ENCODE measurements at regions not wholly inside any gene's neighbourhood (a gene's known extent, or its start where the extent isn't known, plus 50 kb on each side); places are given as distances from the start of the nearest gene placed in this dataset.

DNA sequence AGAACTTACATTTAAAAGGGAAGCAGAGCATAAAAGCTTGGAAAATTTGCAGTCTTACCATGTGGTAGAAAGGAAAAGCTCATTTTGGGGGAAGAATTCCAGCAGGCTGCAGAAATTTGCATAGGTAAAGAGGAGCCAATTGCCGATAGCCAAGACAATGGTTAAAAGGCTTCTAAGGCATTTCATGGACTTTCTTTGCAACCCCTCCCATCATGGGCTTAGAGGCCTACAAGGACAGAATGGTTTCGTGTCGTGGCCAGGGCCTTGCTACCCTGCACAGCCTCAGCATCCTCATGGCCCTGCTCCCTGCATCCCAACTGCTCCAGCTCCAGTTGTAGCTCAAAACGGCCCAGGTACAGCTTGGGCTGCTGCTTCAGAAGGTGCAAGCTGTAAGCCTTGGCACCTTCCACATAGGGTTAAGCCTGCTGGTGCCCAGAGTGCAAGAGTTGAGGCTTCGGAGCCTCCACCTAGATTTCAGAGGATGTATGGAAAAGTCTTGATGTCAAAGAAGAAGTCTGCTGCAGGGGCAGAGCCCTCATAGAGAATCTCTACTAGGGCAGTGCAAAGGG is 420.3 kb downstream of the PCDH17 start:
- Histone ChIP-seq H3K4ac (ENCODE audit: low read depth, low read length) (no peak overlapping the region), H4K91ac (ENCODE audit: insufficient read length, low read depth, low read length) (no peak overlapping the region), H4K20me1 (ENCODE audit: control insufficient read depth, insufficient read depth, insufficient read length) (no peaks in the 10 kb centered on the region), H3T11ph (ENCODE audit: low read length) (no peak overlapping the region), H2BK12ac (ENCODE audit: insufficient read length, low read depth, low read length) (no peak overlapping the region), H3K23ac (ENCODE audit: insufficient read length, low read depth, low read length) (no peak overlapping the region), H3K9ac (ENCODE audit: extremely low read depth, insufficient read length, low read length) (no peak overlapping the region), H2BK120ac (ENCODE audit: low read depth, low read length, poor library complexity, severe bottlenecking) (no peak overlapping the region), H2BK5ac (ENCODE audit: insufficient read length, low read length) (no peak overlapping the region), H3K23me2 (ENCODE audit: insufficient read length, low read depth, low read length, poor library complexity, severe bottlenecking) (no peaks in the 10 kb centered on the region), H2BK20ac (ENCODE audit: low read depth, low read length, poor library complexity, severe bottlenecking) (no peak overlapping the region), H2AK5ac (ENCODE audit: insufficient read length, low read length) (no peak overlapping the region), H3K4me2 (ENCODE audit: insufficient read depth, insufficient read length, low read length) (no peak overlapping the region), H4K8ac (replicated peaks; ENCODE audit: insufficient read length, low read depth, low read length) (no peak overlapping the region), H3K79me1 (ENCODE audit: insufficient read depth, low read depth, low read length, poor library complexity, severe bottlenecking) (no peaks in the 10 kb centered on the region), H2AFZ (ENCODE audit: low read length) (no peak overlapping the region), H2BK15ac (ENCODE audit: low read depth, low read length) (no peak overlapping the region), H3K27ac (ENCODE audit: insufficient read length, low read depth, low read length) (no peak overlapping the region), H3K56ac (ENCODE audit: insufficient read length, low read depth, low read length) (no peak overlapping the region), H3K79me2 (ENCODE audit: insufficient read depth, low read length) (no peaks in the 10 kb centered on the region), H3K27me3 (ENCODE audit: insufficient read depth, low read length) (no peaks in the 10 kb centered on the region), H3K18ac (ENCODE audit: insufficient read length, low read depth, low read length) (no peak overlapping the region), H3K4me1 (ENCODE audit: insufficient read depth, low read length) (peaks cover 2% of the 10 kb centered on the region; the same call in 1 of the 2 replicates), H4K5ac (ENCODE audit: insufficient read length, low read depth, low read length) (no peak overlapping the region), H3K9me3 (ENCODE audit: control insufficient read depth, low read depth, low read length) (no peaks in the 10 kb centered on the region), H3K14ac (ENCODE audit: insufficient read depth, low read length) (no peak overlapping the region)
- Mint-ChIP-seq H3K9me3 (no peaks in the 10 kb centered on the region; a peak in 1 of 5 replicates), H3K4me3 (no peak overlapping the region), H3K27ac (no peak overlapping the region), H3K27me3 (ENCODE audit: low read depth) (no peaks in the 10 kb centered on the region), H3K4me1 (peaks cover 9 to 16% of the 10 kb centered on the region in 2 experiments), H3K36me3 (ENCODE audit: insufficient read depth in 1 of 3, low read depth in 3 of 3) (0 out of 7 replicates have a peak, but pooled peaks cover 0 to 7% (median 0%) of the 10 kb centered on the region in 3 experiments)
- peak; percentile 38 for DNase-seq
- WGBS (ENCODE audit: extremely low coverage, insufficient read length, low lambda C conversion rate) = no CpG with 5 or more reads among the region's 5 CpGs
- TF ChIP-seq, protein P1, sequence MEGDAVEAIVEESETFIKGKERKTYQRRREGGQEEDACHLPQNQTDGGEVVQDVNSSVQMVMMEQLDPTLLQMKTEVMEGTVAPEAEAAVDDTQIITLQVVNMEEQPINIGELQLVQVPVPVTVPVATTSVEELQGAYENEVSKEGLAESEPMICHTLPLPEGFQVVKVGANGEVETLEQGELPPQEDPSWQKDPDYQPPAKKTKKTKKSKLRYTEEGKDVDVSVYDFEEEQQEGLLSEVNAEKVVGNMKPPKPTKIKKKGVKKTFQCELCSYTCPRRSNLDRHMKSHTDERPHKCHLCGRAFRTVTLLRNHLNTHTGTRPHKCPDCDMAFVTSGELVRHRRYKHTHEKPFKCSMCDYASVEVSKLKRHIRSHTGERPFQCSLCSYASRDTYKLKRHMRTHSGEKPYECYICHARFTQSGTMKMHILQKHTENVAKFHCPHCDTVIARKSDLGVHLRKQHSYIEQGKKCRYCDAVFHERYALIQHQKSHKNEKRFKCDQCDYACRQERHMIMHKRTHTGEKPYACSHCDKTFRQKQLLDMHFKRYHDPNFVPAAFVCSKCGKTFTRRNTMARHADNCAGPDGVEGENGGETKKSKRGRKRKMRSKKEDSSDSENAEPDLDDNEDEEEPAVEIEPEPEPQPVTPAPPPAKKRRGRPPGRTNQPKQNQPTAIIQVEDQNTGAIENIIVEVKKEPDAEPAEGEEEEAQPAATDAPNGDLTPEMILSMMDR (conservative IDR thresholded peaks at IDR 0.05) = no peak
